Central memory CD8-positive, alpha-beta T cell (primary cell): ENCODE measurements at regions not wholly inside any gene's neighbourhood (a gene's known extent, or its start where the extent isn't known, plus 50 kb on each side); places are given as distances from the start of the nearest gene placed in this dataset.

Source experiments
- ATAC-seq: fragments of 150-1000 bp; cut with Tn5 transposase; replicated peaks from 2 replicates; pipeline ENCODE4 v1.10.0; 2022; ENCODE audit warnings: mild to moderate bottlenecking, moderate FRiP score, moderate number of reproducible peaks; ENCODE audit not compliant: poor library complexity, severe bottlenecking; ENCODE audit errors: extremely low read depth
- DNase-seq, 2 donors: peaks; one replicate each; pipeline ENCODE4 v3.0.0; 2021; ENCODE audit warnings: low spot score in 2 of 2
- H3K27ac Mint-ChIP-seq: one replicate; pipeline ENCODE4 v1.8.0; 2022; ENCODE audit warnings: low read depth, mild to moderate bottlenecking, moderate library complexity, mixed read lengths
- H3K27me3 Mint-ChIP-seq: one replicate; pipeline ENCODE4 v1.8.0; 2022; ENCODE audit warnings: mixed read lengths
- H3K36me3 Mint-ChIP-seq: one replicate; pipeline ENCODE4 v1.8.0; 2022; ENCODE audit warnings: mild to moderate bottlenecking, moderate library complexity, mixed read lengths; ENCODE audit not compliant: insufficient read depth
- H3K4me1 Mint-ChIP-seq: one replicate; pipeline ENCODE4 v1.8.0; 2022; ENCODE audit warnings: mixed read lengths
- H3K4me3 Mint-ChIP-seq: one replicate; pipeline ENCODE4 v1.8.0; 2022; ENCODE audit warnings: mild to moderate bottlenecking, moderate library complexity, mixed read lengths
- H3K9me3 Mint-ChIP-seq: one replicate; pipeline ENCODE4 v1.8.0; 2022; ENCODE audit warnings: mixed read lengths

GRCh38 chr2:139218181-139218580, 438.0 kb upstream of the NXPH2 start:
- H3K4me3 Mint-ChIP-seq, result no peak overlapping the region
- H3K4me1 Mint-ChIP-seq, result no peaks in the 10 kb centered on the region
- no peak overlapping the region for H3K27ac Mint-ChIP-seq
- ATAC-seq (no peak), DNase-seq (no peak)
- peaks cover 43% of the 10 kb centered on the region for H3K9me3 Mint-ChIP-seq
- no peaks in the 10 kb centered on the region for H3K36me3 Mint-ChIP-seq
- H3K27me3 Mint-ChIP-seq, result no peaks in the 10 kb centered on the region

- Mint-ChIP-seq H3K9me3 (peaks cover 44% of the 10 kb centered on the region), H3K36me3 (no peaks in the 10 kb centered on the region), H3K27me3 (no peaks in the 10 kb centered on the region), H3K4me1 (no peaks in the 10 kb centered on the region), H3K4me3 (no peak overlapping the region), H3K27ac (no peak overlapping the region)
- DNase-seq (no peak), ATAC-seq (no peak)
Observed at GRCh38 chr2:139217641-139218040, 437.5 kb upstream of the NXPH2 start.

GRCh38 chr2:139216435-139216834, 436.2 kb upstream of the NXPH2 start:
- peaks cover 50% of the 10 kb centered on the region for H3K9me3 Mint-ChIP-seq
- no peak for DNase-seq
- no peaks in the 10 kb centered on the region for H3K36me3 Mint-ChIP-seq
- H3K27me3 Mint-ChIP-seq, result no peaks in the 10 kb centered on the region
- no peak for ATAC-seq
- H3K27ac Mint-ChIP-seq, result no peak overlapping the region
- H3K4me1 Mint-ChIP-seq, result no peaks in the 10 kb centered on the region
- H3K4me3 Mint-ChIP-seq, result no peak overlapping the region

- Mint-ChIP-seq H3K9me3 (peaks cover 46% of the 10 kb centered on the region), H3K36me3 (no peaks in the 10 kb centered on the region), H3K4me1 (no peaks in the 10 kb centered on the region), H3K27ac (no peak overlapping the region), H3K4me3 (no peak overlapping the region), H3K27me3 (no peaks in the 10 kb centered on the region)
- DNase-seq (no peak), ATAC-seq (no peak)
Observed at GRCh38 chr2:139214801-139215200, 434.6 kb upstream of the NXPH2 start.

GRCh38 chr2:139209586-139209985, 429.4 kb upstream of the NXPH2 start:
- no peaks in the 10 kb centered on the region for H3K27me3 Mint-ChIP-seq
- peaks cover 21% of the 10 kb centered on the region for H3K9me3 Mint-ChIP-seq
- DNase-seq (no peak), ATAC-seq (no peak)
- H3K4me1 Mint-ChIP-seq, result no peaks in the 10 kb centered on the region
- no peak overlapping the region for H3K27ac Mint-ChIP-seq
- no peak overlapping the region for H3K4me3 Mint-ChIP-seq
- H3K36me3 Mint-ChIP-seq, result no peaks in the 10 kb centered on the region

- Mint-ChIP-seq H3K27ac (no peak overlapping the region), H3K27me3 (no peaks in the 10 kb centered on the region), H3K4me3 (no peak overlapping the region), H3K4me1 (no peaks in the 10 kb centered on the region), H3K9me3 (peaks cover 16% of the 10 kb centered on the region), H3K36me3 (no peaks in the 10 kb centered on the region)
- DNase-seq (no peak), ATAC-seq (no peak)
Observed at GRCh38 chr2:139201516-139201915, 421.3 kb upstream of the NXPH2 start.

GRCh38 chr2:139196754-139197153, 416.6 kb upstream of the NXPH2 start:
- Mint-ChIP-seq H3K9me3 (peaks cover 25% of the 10 kb centered on the region), H3K36me3 (no peaks in the 10 kb centered on the region), H3K27me3 (no peaks in the 10 kb centered on the region), H3K4me1 (no peaks in the 10 kb centered on the region), H3K27ac (no peak overlapping the region), H3K4me3 (no peak overlapping the region)
- DNase-seq, result no peak
- no peak for ATAC-seq

- no peak for ATAC-seq
- no peak for DNase-seq
- Mint-ChIP-seq H3K9me3 (peaks cover 24% of the 10 kb centered on the region), H3K27me3 (no peaks in the 10 kb centered on the region), H3K27ac (no peak overlapping the region), H3K36me3 (no peaks in the 10 kb centered on the region), H3K4me1 (no peaks in the 10 kb centered on the region), H3K4me3 (no peak overlapping the region)
Observed at GRCh38 chr2:139194546-139194945, 414.4 kb upstream of the NXPH2 start.

GRCh38 chr2:139177041-139177440, 396.9 kb upstream of the NXPH2 start:
- peaks cover 2% of the 10 kb centered on the region for H3K36me3 Mint-ChIP-seq
- DNase-seq, result no peak
- H3K4me3 Mint-ChIP-seq, result no peak overlapping the region
- H3K27ac Mint-ChIP-seq, result no peak overlapping the region
- H3K27me3 Mint-ChIP-seq, result no peaks in the 10 kb centered on the region
- peaks cover 28% of the 10 kb centered on the region for H3K9me3 Mint-ChIP-seq
- no peak for ATAC-seq
- no peaks in the 10 kb centered on the region for H3K4me1 Mint-ChIP-seq

GRCh38 chr2:139175510-139175909, 395.3 kb upstream of the NXPH2 start:
- peaks cover 21% of the 10 kb centered on the region for H3K9me3 Mint-ChIP-seq

GRCh38 chr2:139170406-139170805, 390.2 kb upstream of the NXPH2 start:
- peaks cover 2% of the 10 kb centered on the region for H3K36me3 Mint-ChIP-seq
- H3K4me1 Mint-ChIP-seq, result no peaks in the 10 kb centered on the region
- peaks cover 15% of the 10 kb centered on the region for H3K9me3 Mint-ChIP-seq
- H3K27me3 Mint-ChIP-seq, result no peaks in the 10 kb centered on the region
- DNase-seq (no peak), ATAC-seq (no peak)
- H3K27ac Mint-ChIP-seq, result no peak overlapping the region
- no peak overlapping the region for H3K4me3 Mint-ChIP-seq

More at GRCh38 chr2:139175510-139175909, 395.3 kb upstream of the NXPH2 start:
- Mint-ChIP-seq H3K27ac (no peak overlapping the region), H3K27me3 (no peaks in the 10 kb centered on the region), H3K36me3 (peaks cover 2% of the 10 kb centered on the region), H3K4me1 (no peaks in the 10 kb centered on the region), H3K4me3 (no peak overlapping the region)
- no peak for ATAC-seq
- no peak for DNase-seq

GRCh38 chr2:139165601-139166000, 385.4 kb upstream of the NXPH2 start:
- no peak for ATAC-seq
- Mint-ChIP-seq H3K4me3 (no peak overlapping the region), H3K27me3 (no peaks in the 10 kb centered on the region), H3K27ac (no peak overlapping the region), H3K9me3 (peaks cover 22% of the 10 kb centered on the region), H3K4me1 (no peaks in the 10 kb centered on the region), H3K36me3 (no peaks in the 10 kb centered on the region)
- no peak for DNase-seq

GRCh38 chr2:139165041-139165440, 384.9 kb upstream of the NXPH2 start:
- Mint-ChIP-seq H3K4me1 (no peaks in the 10 kb centered on the region), H3K27ac (no peak overlapping the region)

GRCh38 chr2:139162957-139163356, 382.8 kb upstream of the NXPH2 start:
- Mint-ChIP-seq H3K36me3 (no peaks in the 10 kb centered on the region), H3K27ac (no peak overlapping the region), H3K4me3 (no peak overlapping the region), H3K9me3 (peaks cover 20% of the 10 kb centered on the region), H3K27me3 (no peaks in the 10 kb centered on the region), H3K4me1 (no peaks in the 10 kb centered on the region)
- no peak for ATAC-seq
- DNase-seq, result no peak

More at GRCh38 chr2:139165041-139165440, 384.9 kb upstream of the NXPH2 start:
- Mint-ChIP-seq H3K4me3 (no peak overlapping the region), H3K36me3 (no peaks in the 10 kb centered on the region), H3K27me3 (no peaks in the 10 kb centered on the region), H3K9me3 (peaks cover 22% of the 10 kb centered on the region)
- DNase-seq (no peak), ATAC-seq (no peak)
